Liver (tissue), 8 donors: ENCODE measurements at regions not wholly inside any gene's neighbourhood (a gene's known extent, or its start where the extent isn't known, plus 50 kb on each side); places are given as distances from the start of the nearest gene placed in this dataset.

Experiments
- DNase-seq: peaks from one replicate; pipeline ENCODE4 v3.0.0-alpha.2; 2017; ENCODE audit warnings: low spot score
- H3K27ac ChIP-seq, 2 donors: one replicate each; pipeline ENCODE4 v1.7.0; 2013; ENCODE audit warnings: inconsistent platforms in 2 of 2, low read length in 2 of 2, control low read depth in 1 of 2, low read depth in 1 of 2, mild to moderate bottlenecking in 1 of 2
- H3K27me3 ChIP-seq, 4 donors: one replicate each; pipeline versions ENCODE4 v1.6.1 to v1.7.0; 2013; ENCODE audit warnings: low read length in 3 of 4, inconsistent platforms in 1 of 4, mild to moderate bottlenecking in 1 of 4, moderate library complexity in 1 of 4; ENCODE audit not compliant: control insufficient read depth in 4 of 4, insufficient read depth in 4 of 4
- H3K36me3 ChIP-seq, 4 donors: one replicate each; pipeline versions ENCODE4 v1.6.1 to v1.7.0; 2013; ENCODE audit warnings: low read length in 3 of 4, mild to moderate bottlenecking in 3 of 4, low read depth in 1 of 4, moderate library complexity in 1 of 4; ENCODE audit not compliant: control insufficient read depth in 4 of 4, insufficient read depth in 3 of 4
- H3K4me1 ChIP-seq, 4 donors: one replicate each; pipeline versions ENCODE4 v1.6.1 to v1.7.0; 2013; ENCODE audit warnings: low read length in 3 of 4, mild to moderate bottlenecking in 3 of 4, moderate library complexity in 1 of 4; ENCODE audit not compliant: control insufficient read depth in 4 of 4, insufficient read depth in 4 of 4
- H3K4me3 ChIP-seq, 3 donors: one replicate each; pipeline versions ENCODE4 v1.6.1 to v1.7.0; 2013; ENCODE audit warnings: low read length in 3 of 3, control low read depth in 1 of 3, low read depth in 1 of 3, mild to moderate bottlenecking in 1 of 3
- H3K9ac ChIP-seq, 2 donors: one replicate each; pipeline ENCODE4 v1.7.0; 2013; ENCODE audit warnings: low read length in 2 of 2, mild to moderate bottlenecking in 2 of 2, moderate library complexity in 2 of 2, control low read depth in 1 of 2, low read depth in 1 of 2
- H3K9me3 ChIP-seq, 4 donors: one replicate each; pipeline versions ENCODE4 v1.6.1 to v1.7.0; 2013; ENCODE audit warnings: low read length in 3 of 4; ENCODE audit not compliant: control insufficient read depth in 4 of 4
- EGR1 ChIP-seq, 2 donors: IDR thresholded peaks; 2 replicates each; pipeline ENCODE4 v1.6.1; 2016 to 2018; ENCODE audit warnings: antibody characterized with exemption in 2 of 2, low read depth in 2 of 2
- FOXA1 ChIP-seq: IDR thresholded peaks from 2 replicates; pipeline ENCODE4 v1.6.1; 2016; ENCODE audit warnings: antibody characterized with exemption
- FOXA2 ChIP-seq: IDR thresholded peaks from 2 replicates; pipeline ENCODE4 v1.6.1; 2016; ENCODE audit warnings: antibody characterized with exemption
- GABPA ChIP-seq, 2 donors: IDR thresholded peaks in 1 of 2; conservative IDR thresholded peaks in 1 of 2; 2 replicates each; pipeline ENCODE4 v1.6.1; 2016; ENCODE audit warnings: antibody characterized with exemption in 2 of 2, mild to moderate bottlenecking in 1 of 2, moderate library complexity in 1 of 2
- HNF4A ChIP-seq, 2 donors: conservative IDR thresholded peaks; 2 replicates each; pipeline ENCODE4 v1.6.1; 2016; ENCODE audit warnings: antibody characterized with exemption in 2 of 2, mild to moderate bottlenecking in 2 of 2
- HNF4G ChIP-seq: IDR thresholded peaks from 2 replicates; pipeline ENCODE4 v1.6.1; 2016; ENCODE audit warnings: antibody characterized with exemption
- JUND ChIP-seq, 2 donors: IDR thresholded peaks; 2 replicates each; pipeline ENCODE4 v1.6.1; 2016; ENCODE audit warnings: antibody characterized with exemption in 2 of 2
- NR2F2 ChIP-seq: IDR thresholded peaks from 2 replicates; pipeline ENCODE4 v1.6.1; 2016; ENCODE audit warnings: antibody characterized with exemption
- RAD21 ChIP-seq, 2 donors: IDR thresholded peaks; 2 replicates each; pipeline ENCODE4 v1.6.1; 2016; ENCODE audit warnings: antibody characterized with exemption in 2 of 2, mild to moderate bottlenecking in 2 of 2
- RXRA ChIP-seq, 2 donors: IDR thresholded peaks; 2 replicates each; pipeline ENCODE4 v1.6.1; 2017 to 2018; ENCODE audit warnings: antibody characterized with exemption in 2 of 2, mild to moderate bottlenecking in 1 of 2
- TAF1 ChIP-seq: conservative IDR thresholded peaks from 2 replicates; pipeline ENCODE4 v1.6.1; 2016; ENCODE audit warnings: antibody characterized with exemption, mild to moderate bottlenecking
- YY1 ChIP-seq: IDR thresholded peaks from 2 replicates; pipeline ENCODE4 v1.6.1; 2016; ENCODE audit warnings: antibody characterized with exemption, mild to moderate bottlenecking
- ZBTB33 ChIP-seq: IDR thresholded peaks from 2 replicates; pipeline ENCODE4 v1.6.1; 2016; ENCODE audit warnings: antibody characterized with exemption
- WGBS: extraction: QIAGEN DNeasy Blood & Tissue Kit; methylation state at CpG from one replicate; pipeline ENCODE4 v1.1.7; 2013; 5-methylcytosine and 5-hydroxymethylcytosine counted together
- TF ChIP-seq, protein P1 (sequence below): IDR thresholded peaks from 2 replicates; pipeline ENCODE4 v1.6.1; 2016; ENCODE audit warnings: antibody characterized with exemption, mild to moderate bottlenecking
- TF ChIP-seq, protein P2 (sequence below): IDR thresholded peaks from 2 replicates; pipeline ENCODE4 v1.6.1; 2016; ENCODE audit warnings: antibody characterized with exemption
- TF ChIP-seq, protein P3 (sequence below): IDR thresholded peaks from 2 replicates; pipeline ENCODE4 v1.6.1; 2016; ENCODE audit warnings: antibody characterized with exemption
- TF ChIP-seq, protein P4 (sequence below): fragments of 150-350 bp; IDR thresholded peaks from 2 replicates; pipeline ENCODE4 v1.5.1; 2017; ENCODE audit warnings: improper control_type of control experiment, low read depth, low read length; ENCODE audit not compliant: missing input control
- donor health status: healthy.
- donor health status: healthy.
- donor health status: healthy.
- donor health status: healthy.
- donor health status: healthy.

GRCh38 chr14:89707086-89707485 lies 247.4 kb downstream of the EFCAB11 start:
- Histone ChIP-seq H3K27me3 (no peaks in the 10 kb centered on the region), H3K27ac (no peak overlapping the region), H3K4me1 (peaks cover 0 to under 1% (median 0%) of the 10 kb centered on the region in 4 donors), H3K36me3 (no peaks in the 10 kb centered on the region), H3K9ac (no peak overlapping the region), H3K4me3 (no peak overlapping the region), H3K9me3 (peaks cover 0 to 5% (median 0%) of the 10 kb centered on the region in 4 donors)
- WGBS = 98% methylated on average over 2 of the region's 2 CpGs
- no peak for TF ChIP-seq JUND (IDR thresholded peaks at IDR 0.05)
- TF ChIP-seq, protein P1, sequence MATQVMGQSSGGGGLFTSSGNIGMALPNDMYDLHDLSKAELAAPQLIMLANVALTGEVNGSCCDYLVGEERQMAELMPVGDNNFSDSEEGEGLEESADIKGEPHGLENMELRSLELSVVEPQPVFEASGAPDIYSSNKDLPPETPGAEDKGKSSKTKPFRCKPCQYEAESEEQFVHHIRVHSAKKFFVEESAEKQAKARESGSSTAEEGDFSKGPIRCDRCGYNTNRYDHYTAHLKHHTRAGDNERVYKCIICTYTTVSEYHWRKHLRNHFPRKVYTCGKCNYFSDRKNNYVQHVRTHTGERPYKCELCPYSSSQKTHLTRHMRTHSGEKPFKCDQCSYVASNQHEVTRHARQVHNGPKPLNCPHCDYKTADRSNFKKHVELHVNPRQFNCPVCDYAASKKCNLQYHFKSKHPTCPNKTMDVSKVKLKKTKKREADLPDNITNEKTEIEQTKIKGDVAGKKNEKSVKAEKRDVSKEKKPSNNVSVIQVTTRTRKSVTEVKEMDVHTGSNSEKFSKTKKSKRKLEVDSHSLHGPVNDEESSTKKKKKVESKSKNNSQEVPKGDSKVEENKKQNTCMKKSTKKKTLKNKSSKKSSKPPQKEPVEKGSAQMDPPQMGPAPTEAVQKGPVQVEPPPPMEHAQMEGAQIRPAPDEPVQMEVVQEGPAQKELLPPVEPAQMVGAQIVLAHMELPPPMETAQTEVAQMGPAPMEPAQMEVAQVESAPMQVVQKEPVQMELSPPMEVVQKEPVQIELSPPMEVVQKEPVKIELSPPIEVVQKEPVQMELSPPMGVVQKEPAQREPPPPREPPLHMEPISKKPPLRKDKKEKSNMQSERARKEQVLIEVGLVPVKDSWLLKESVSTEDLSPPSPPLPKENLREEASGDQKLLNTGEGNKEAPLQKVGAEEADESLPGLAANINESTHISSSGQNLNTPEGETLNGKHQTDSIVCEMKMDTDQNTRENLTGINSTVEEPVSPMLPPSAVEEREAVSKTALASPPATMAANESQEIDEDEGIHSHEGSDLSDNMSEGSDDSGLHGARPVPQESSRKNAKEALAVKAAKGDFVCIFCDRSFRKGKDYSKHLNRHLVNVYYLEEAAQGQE = no peak
- no peak for TF ChIP-seq HNF4A (conservative IDR thresholded peaks at IDR 0.05)
- no peak for TF ChIP-seq HNF4G
- no peak for TF ChIP-seq NR2F2
- no peak for DNase-seq

GRCh38 chr14:89702876-89703200 lies 251.7 kb downstream of the EFCAB11 start:
- no peaks in the 10 kb centered on the region for H3K36me3 ChIP-seq
- H3K4me1 ChIP-seq = peaks cover 0 to 10% (median 6%) of the 10 kb centered on the region in 4 donors
- H3K27ac ChIP-seq = no peak overlapping the region
- no peak overlapping the region for H3K4me3 ChIP-seq
- no peak overlapping the region for H3K9ac ChIP-seq
- no peak for DNase-seq
- H3K27me3 ChIP-seq = no peaks in the 10 kb centered on the region
- TF ChIP-seq, protein P2, sequence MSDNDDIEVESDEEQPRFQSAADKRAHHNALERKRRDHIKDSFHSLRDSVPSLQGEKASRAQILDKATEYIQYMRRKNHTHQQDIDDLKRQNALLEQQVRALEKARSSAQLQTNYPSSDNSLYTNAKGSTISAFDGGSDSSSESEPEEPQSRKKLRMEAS = no peak
- no peak for TF ChIP-seq FOXA1
- TF ChIP-seq HNF4G = no peak
- TF ChIP-seq, protein P3, sequence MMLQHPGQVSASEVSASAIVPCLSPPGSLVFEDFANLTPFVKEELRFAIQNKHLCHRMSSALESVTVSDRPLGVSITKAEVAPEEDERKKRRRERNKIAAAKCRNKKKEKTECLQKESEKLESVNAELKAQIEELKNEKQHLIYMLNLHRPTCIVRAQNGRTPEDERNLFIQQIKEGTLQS = no peak
- TF ChIP-seq FOXA2 = no peak
- TF ChIP-seq, protein P1 = no peak
- no peak for TF ChIP-seq RXRA (IDR thresholded peaks at IDR 0.05)
- TF ChIP-seq, protein P4, sequence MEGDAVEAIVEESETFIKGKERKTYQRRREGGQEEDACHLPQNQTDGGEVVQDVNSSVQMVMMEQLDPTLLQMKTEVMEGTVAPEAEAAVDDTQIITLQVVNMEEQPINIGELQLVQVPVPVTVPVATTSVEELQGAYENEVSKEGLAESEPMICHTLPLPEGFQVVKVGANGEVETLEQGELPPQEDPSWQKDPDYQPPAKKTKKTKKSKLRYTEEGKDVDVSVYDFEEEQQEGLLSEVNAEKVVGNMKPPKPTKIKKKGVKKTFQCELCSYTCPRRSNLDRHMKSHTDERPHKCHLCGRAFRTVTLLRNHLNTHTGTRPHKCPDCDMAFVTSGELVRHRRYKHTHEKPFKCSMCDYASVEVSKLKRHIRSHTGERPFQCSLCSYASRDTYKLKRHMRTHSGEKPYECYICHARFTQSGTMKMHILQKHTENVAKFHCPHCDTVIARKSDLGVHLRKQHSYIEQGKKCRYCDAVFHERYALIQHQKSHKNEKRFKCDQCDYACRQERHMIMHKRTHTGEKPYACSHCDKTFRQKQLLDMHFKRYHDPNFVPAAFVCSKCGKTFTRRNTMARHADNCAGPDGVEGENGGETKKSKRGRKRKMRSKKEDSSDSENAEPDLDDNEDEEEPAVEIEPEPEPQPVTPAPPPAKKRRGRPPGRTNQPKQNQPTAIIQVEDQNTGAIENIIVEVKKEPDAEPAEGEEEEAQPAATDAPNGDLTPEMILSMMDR = no peak
- TF ChIP-seq JUND (IDR thresholded peaks at IDR 0.05) = no peak
- TF ChIP-seq TAF1 = no peak
- TF ChIP-seq ZBTB33 = no peak
- no peak for TF ChIP-seq HNF4A (conservative IDR thresholded peaks at IDR 0.05)
- TF ChIP-seq RAD21 (IDR thresholded peaks at IDR 0.05) = no peak
- no peak for TF ChIP-seq YY1
- no peak for TF ChIP-seq NR2F2
- TF ChIP-seq EGR1 (IDR thresholded peaks at IDR 0.05; ENCODE audit: low read depth in 2 of 2) = no peak
- no peak for TF ChIP-seq GABPA (IDR thresholded peaks at IDR 0.05 in 1 of 2, conservative IDR thresholded peaks at IDR 0.05 in 1 of 2)
- WGBS = 96% methylated on average over 2 of the region's 2 CpGs
- no peaks in the 10 kb centered on the region for H3K9me3 ChIP-seq
